ENCODE measurements at regions not wholly inside any gene's neighbourhood (a gene's known extent, or its start where the extent isn't known, plus 50 kb on each side); places are given as distances from the start of the nearest gene placed in this dataset.

DNA sequence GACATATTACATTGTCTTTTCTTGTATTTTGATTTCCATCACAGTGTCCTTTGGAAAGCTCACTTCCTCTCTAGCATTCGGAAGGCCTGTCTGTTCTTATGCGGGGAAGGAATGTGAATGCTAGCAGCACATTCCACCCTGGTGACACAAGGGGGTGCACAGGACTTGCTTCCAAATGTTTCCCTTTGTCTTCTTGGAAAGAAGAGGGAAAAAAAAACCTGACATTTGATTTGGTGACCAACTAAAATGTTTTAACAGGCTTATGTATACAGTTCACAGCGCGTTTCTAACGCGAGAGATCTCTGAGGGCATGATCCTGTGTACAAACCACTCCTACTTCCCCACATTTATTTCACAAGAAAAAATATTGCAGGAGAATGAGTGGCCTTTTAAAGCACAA, 107.6 kb upstream of the FXR1 start:
- ATAC-seq (no peak), DNase-seq (no peak)
- peaks cover 19% of the 10 kb centered on the region for H3K27me3 Mint-ChIP-seq
- peaks cover 3% of the 10 kb centered on the region for H3K4me1 Mint-ChIP-seq
- H3K4me3 Mint-ChIP-seq: no peak overlapping the region
- H3K36me3 Mint-ChIP-seq (ENCODE audit: low read depth): no peaks in the 10 kb centered on the region
- H3K27ac Mint-ChIP-seq: no peak overlapping the region
- no peaks in the 10 kb centered on the region for H3K9me3 ChIP-seq (ENCODE audit: control insufficient read depth, low read length, poor library complexity, severe bottlenecking)

DNA sequence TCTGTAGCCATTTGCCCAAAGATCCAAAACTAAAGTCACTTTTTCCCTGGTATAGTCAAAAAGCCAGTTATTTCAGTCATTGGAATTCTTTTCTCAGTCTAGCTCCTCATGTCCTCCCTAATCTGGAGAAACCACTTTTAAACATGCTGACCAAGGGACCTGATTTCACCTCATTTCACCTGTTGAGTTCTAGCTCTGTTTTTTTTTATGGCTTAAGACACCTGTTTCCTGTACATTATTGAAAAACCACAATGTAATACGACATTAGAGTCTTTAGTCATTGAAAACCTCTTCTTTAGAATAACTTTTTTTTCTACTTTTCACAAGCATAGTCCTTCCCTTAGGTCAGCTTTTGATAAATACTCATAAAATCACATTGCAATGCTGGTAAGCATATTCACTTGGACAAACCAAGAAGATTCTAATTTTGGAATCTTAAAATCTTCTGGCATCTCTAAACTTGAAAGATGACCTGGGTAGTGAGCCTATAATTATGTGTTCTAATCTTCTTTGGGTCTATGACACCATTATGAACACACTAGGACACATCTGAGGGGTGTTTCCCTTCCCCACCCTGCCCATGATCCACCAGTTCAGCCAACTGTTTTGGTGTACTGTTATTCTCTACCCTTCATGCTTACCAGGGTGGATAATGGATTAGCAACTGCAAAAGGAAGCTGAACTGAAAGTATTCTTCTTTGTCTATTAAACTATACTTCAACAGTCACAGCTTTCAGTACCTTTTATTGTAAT, 103.5 kb upstream of the FXR1 start:
- H3K36me3 Mint-ChIP-seq (ENCODE audit: low read depth): no peaks in the 10 kb centered on the region
- H3K27ac Mint-ChIP-seq: no peak overlapping the region
- ATAC-seq (no peak), DNase-seq (no peak)
- H3K27me3 Mint-ChIP-seq: peaks cover 18% of the 10 kb centered on the region
- H3K4me1 Mint-ChIP-seq: no peaks in the 10 kb centered on the region
- no peaks in the 10 kb centered on the region for H3K9me3 ChIP-seq (ENCODE audit: control insufficient read depth, low read length, poor library complexity, severe bottlenecking)
- H3K4me3 Mint-ChIP-seq: no peak overlapping the region

DNA sequence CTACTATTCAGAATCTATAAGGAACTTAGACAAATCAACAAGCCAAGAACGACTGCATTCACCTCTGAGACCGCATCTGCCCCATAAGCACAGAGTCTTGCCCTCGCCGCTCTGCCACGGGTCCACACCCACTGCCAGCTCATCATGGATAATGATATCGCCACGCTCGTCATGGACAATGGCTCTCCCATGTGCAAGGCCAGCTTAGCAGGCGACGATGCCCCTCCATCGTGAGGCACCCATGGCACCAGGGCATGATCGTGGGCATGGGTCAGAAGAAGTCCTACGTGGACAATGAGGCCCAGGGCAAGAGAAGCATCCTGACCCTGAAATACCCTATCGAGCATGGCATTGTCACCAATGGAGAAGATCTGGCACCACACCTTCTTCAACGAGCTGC, 92.1 kb upstream of the FXR1 start:
- no peak overlapping the region for H3K27ac Mint-ChIP-seq
- H3K9me3 ChIP-seq (ENCODE audit: control insufficient read depth, low read length, poor library complexity, severe bottlenecking): no peaks in the 10 kb centered on the region
- no peak overlapping the region for H3K4me3 Mint-ChIP-seq
- H3K27me3 Mint-ChIP-seq: peaks cover 17% of the 10 kb centered on the region
- no peaks in the 10 kb centered on the region for H3K36me3 Mint-ChIP-seq (ENCODE audit: low read depth)
- ATAC-seq (no peak), DNase-seq (peak in 1 of 3 donors; percentile 9)
- H3K4me1 Mint-ChIP-seq: no peaks in the 10 kb centered on the region

DNA sequence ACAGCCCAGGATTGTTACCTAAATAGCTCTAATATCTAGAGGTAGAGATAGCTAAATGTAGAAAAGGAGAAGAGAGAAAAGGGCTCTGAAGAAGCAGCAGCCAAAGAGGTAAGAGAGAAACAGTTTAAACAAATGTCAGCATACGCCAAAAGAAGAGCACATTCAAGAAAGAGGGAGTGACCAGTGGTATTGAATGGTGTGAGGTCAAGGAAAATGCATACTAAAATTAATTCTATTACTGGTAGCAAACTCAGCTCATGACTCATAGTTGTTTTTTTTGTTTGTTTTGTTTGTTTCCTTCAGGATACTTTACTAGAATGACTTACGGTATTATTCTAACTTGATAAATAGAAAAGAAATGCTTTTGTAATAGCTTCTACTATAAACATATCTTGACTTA, 86.5 kb upstream of the FXR1 start:
- DNase-seq (no peak), ATAC-seq (no peak)
- H3K9me3 ChIP-seq (ENCODE audit: control insufficient read depth, low read length, poor library complexity, severe bottlenecking): no peaks in the 10 kb centered on the region
- Mint-ChIP-seq H3K4me3 (no peak overlapping the region), H3K36me3 (ENCODE audit: low read depth) (no peaks in the 10 kb centered on the region), H3K27ac (no peak overlapping the region), H3K4me1 (no peaks in the 10 kb centered on the region), H3K27me3 (peaks cover 5% of the 10 kb centered on the region)

DNA sequence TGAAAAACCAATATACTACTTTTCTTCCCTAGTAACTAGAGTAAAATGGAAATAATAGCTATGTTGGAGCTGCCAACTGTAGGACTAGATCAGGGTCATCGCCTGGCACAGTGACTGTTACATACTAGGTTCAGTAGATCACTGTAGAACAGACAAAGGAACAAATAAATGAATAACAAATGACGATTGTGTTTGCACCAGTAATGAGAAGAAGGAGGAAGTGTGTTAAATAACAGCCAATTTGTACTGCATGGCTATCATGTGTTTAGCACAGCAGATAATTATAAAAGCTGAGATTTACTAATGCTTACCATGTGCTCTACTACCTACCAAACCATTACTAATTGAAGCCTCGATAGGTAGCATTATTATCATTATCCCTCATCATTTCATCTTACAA, 85.3 kb upstream of the FXR1 start:
- Mint-ChIP-seq H3K36me3 (ENCODE audit: low read depth) (no peaks in the 10 kb centered on the region), H3K4me1 (no peaks in the 10 kb centered on the region), H3K4me3 (no peak overlapping the region), H3K27me3 (peaks cover 6% of the 10 kb centered on the region), H3K27ac (no peak overlapping the region)
- ATAC-seq (no peak), DNase-seq (no peak)
- H3K9me3 ChIP-seq (ENCODE audit: control insufficient read depth, low read length, poor library complexity, severe bottlenecking): no peaks in the 10 kb centered on the region

DNA sequence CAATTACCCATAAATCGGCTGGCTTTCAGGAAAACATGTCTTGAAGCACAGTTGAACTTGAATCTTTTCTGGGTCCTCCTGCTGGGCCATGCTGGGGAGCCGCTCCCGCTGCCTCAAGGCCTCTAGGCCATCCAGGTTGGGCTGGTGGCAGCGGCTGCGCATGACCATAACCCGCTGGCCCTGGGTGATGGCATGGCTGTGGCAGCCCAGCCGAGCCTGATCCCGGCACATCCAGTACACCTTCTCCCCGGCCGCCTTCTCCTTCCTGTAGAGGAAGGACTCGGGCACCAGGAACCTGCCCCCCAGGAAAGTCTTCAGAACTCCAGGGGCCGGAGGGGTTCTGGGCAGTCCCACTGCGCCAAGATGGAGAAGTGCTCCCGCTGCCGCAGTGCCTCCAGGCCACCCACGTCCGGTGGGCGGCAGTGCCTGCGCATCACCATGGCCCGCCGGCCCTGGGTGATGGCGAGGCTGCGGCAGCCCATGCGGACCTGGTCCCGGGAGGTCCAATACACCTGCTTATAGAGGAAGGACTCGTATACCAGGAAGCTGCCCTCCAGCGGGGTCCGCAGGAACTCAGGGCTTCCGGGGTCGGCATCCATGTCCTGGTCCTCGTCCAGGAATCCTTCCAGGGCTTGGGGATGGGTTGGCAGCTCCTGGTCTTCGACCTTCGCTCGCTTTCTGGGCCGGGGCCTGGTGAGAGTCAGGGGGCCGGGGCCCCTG, 84.3 kb upstream of the FXR1 start:
- Mint-ChIP-seq H3K4me3 (no peak overlapping the region), H3K27ac (no peak overlapping the region), H3K36me3 (ENCODE audit: low read depth) (no peaks in the 10 kb centered on the region), H3K27me3 (peaks cover 14% of the 10 kb centered on the region), H3K4me1 (no peaks in the 10 kb centered on the region)
- no peaks in the 10 kb centered on the region for H3K9me3 ChIP-seq (ENCODE audit: control insufficient read depth, low read length, poor library complexity, severe bottlenecking)
- ATAC-seq (no peak), DNase-seq (no peak)

DNA sequence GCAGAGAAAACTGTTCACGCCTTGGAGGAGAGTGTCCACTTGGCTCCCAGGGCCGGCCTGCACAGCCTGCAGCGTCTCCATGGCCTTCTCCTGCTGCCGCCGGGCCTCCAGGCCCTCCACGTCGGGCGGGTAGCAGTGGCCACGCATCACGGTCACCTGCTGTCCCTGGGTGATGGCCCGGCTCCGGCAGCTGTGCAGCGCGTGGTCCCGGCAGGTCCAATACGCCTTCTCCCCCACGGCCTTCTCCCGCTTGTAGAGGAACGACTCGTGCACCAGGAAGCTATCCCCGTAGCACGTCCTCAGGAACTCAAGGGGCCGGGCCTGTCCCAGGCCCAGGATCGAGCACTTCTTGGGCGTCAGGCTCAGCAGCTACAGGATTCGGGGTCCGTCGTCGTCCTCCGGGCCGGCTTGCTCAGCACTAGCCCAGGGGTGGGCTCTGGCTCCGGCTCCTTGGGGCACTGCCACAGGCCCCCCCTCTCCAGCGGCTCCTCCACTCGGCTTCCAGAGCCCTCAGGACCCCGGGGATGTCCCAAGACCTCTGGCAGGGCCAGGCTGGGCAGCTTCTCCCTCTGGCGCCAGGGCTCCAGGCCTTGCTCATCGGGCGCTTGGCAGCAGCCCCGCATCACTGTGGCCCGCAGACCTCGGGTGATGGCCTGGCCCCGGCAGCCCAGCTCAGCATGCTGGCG, 83.6 kb upstream of the FXR1 start:
- Mint-ChIP-seq H3K4me1 (no peaks in the 10 kb centered on the region), H3K36me3 (ENCODE audit: low read depth) (no peaks in the 10 kb centered on the region), H3K27ac (no peak overlapping the region), H3K4me3 (no peak overlapping the region), H3K27me3 (peaks cover 14% of the 10 kb centered on the region)
- DNase-seq (no peak), ATAC-seq (no peak)
- H3K9me3 ChIP-seq (ENCODE audit: control insufficient read depth, low read length, poor library complexity, severe bottlenecking): no peaks in the 10 kb centered on the region

DNA sequence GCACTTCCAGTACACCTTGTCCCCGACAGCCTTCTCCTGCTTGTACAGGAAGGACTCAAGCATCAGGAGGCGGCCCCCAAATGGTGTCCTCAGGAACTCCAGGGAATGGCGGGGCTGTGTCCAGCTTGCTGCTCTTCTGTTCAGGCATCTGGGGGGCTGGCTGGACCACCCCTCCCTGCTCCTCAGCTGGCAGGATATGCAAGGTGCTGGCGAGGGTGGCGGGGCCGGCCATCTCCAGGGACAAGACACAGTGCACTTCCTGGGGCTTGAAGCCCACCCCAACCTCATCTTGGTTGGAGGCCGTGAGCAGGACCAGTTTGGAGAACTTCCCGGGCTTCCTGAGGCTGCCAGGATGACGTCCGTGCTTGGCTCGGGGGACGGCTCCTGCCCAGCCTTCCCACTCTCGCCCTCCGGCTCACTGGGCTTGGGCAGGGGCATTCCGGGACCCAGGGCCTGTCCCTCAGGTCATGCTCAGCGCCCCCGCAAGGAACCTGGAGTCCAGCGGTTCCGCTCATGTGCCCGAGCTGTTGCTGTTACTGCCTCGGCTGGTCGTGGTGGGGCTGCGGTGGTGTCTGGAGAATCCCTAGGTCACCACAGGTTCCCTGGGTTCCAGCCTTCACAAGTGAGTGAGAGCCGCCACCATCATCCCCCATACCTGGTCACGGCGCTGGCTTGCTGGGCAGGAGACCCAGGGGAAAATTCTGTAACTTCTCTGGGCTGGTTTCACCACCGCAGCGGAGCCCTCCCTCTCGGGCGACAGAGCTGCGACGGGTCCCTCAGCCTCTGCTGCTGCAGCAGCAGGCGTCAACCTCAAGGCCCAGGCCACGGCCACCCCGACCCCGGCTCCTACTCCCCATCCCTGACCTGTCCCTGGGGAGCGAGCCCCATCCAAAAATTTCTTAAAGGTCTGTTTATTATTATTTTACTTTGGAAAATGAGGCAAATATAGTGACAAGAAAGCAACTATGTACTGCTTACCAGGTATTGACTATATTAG, 82.8 kb upstream of the FXR1 start:
- Mint-ChIP-seq H3K27me3 (peaks cover 14% of the 10 kb centered on the region), H3K27ac (no peak overlapping the region), H3K4me1 (no peaks in the 10 kb centered on the region), H3K4me3 (no peak overlapping the region), H3K36me3 (ENCODE audit: low read depth) (no peaks in the 10 kb centered on the region)
- DNase-seq (no peak), ATAC-seq (no peak)
- H3K9me3 ChIP-seq (ENCODE audit: control insufficient read depth, low read length, poor library complexity, severe bottlenecking): no peaks in the 10 kb centered on the region

DNA sequence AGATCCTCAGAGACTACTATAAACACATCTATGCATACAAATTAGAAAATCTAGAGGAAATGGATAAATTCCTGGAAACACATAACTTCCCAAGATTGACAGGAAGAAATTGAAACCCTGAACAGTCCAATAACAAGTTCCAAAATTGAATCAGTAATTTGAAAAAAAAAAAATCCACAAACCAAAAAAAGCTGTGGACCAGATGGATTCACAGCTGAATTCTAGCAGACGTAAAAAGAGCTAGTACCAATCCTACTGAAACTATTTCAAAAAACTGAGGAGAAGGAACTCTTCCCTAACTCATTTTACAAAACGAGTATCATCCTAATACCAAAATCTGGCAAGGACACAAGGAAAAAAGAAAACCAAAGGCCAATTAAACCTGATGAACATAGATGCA, 77.0 kb upstream of the FXR1 start:
- H3K27me3 Mint-ChIP-seq: peaks cover 14% of the 10 kb centered on the region
- H3K4me1 Mint-ChIP-seq: no peaks in the 10 kb centered on the region
- no peak overlapping the region for H3K4me3 Mint-ChIP-seq
- H3K27ac Mint-ChIP-seq: no peak overlapping the region
- ATAC-seq: no peak
- no peaks in the 10 kb centered on the region for H3K9me3 ChIP-seq (ENCODE audit: control insufficient read depth, low read length, poor library complexity, severe bottlenecking)
- DNase-seq: no peak
- no peaks in the 10 kb centered on the region for H3K36me3 Mint-ChIP-seq (ENCODE audit: low read depth)

DNA sequence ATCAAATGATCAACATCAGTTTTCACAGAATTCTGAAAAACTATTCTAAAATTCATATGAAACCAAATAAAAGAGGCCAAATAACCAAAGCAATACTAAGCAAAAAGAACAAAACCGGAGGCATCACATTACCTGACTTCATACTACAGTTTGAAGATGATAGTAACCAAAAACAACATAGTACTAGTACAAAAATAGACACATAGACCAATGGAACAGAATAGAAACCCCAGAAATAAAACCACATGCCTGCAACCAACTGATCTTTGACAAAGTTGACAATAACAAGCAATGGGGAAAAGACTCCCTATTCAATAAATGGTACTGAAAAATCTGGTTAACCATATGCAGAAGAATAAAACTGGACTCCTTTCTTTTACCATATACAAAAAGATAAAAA, 75.7 kb upstream of the FXR1 start:
- Mint-ChIP-seq H3K4me1 (no peaks in the 10 kb centered on the region), H3K27ac (no peak overlapping the region), H3K4me3 (no peak overlapping the region), H3K27me3 (peaks cover 12% of the 10 kb centered on the region), H3K36me3 (ENCODE audit: low read depth) (no peaks in the 10 kb centered on the region)
- ATAC-seq (no peak), DNase-seq (no peak)
- no peaks in the 10 kb centered on the region for H3K9me3 ChIP-seq (ENCODE audit: control insufficient read depth, low read length, poor library complexity, severe bottlenecking)

DNA sequence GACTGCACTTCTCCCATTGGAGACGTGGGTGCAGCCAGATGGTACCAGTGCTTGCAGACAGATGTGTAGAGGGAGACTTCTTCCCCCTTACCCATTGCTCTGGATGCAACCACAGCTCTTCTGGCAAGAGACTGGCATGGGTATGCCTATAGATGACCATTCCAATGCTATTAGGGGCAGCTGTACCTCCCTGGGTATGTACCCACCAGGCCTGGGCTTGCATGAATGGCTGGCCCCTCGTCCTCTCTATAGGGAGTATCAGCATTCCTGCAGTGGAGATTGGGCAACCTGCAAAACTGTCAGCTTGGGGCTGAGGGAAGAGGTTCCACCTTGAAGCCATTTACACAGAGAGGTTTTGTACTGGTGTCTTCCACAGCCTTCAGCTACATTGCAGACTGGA, 57.6 kb upstream of the FXR1 start:
- H3K36me3 Mint-ChIP-seq (ENCODE audit: low read depth): no peaks in the 10 kb centered on the region
- peaks cover 18% of the 10 kb centered on the region for H3K27me3 Mint-ChIP-seq
- H3K4me1 Mint-ChIP-seq: no peaks in the 10 kb centered on the region
- no peak overlapping the region for H3K4me3 Mint-ChIP-seq
- no peaks in the 10 kb centered on the region for H3K9me3 ChIP-seq (ENCODE audit: control insufficient read depth, low read length, poor library complexity, severe bottlenecking)
- no peak for ATAC-seq
- DNase-seq: no peak
- no peak overlapping the region for H3K27ac Mint-ChIP-seq

DNA sequence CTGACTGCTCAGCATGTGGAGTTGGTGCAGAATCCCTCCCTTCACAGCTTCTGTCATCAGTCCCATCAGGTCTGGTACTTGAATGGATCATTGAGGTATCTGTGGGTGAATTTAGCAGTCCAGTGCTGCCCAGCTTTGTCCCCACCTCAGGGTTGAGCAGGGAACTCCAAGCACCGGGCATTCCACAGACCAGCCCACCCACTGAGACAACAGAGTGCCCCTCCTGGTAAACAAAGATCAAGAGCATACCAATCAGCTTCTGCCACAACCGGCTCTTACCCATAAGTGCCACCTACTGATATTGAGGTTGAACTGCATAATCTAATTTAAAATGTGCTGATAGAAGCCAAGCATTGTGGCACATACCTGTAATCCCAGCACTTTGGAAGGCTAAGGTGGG, 57.1 kb upstream of the FXR1 start:
- Mint-ChIP-seq H3K4me3 (no peak overlapping the region), H3K27me3 (peaks cover 13% of the 10 kb centered on the region), H3K36me3 (ENCODE audit: low read depth) (no peaks in the 10 kb centered on the region), H3K27ac (no peak overlapping the region), H3K4me1 (no peaks in the 10 kb centered on the region)
- no peak for DNase-seq
- ATAC-seq: no peak
- no peaks in the 10 kb centered on the region for H3K9me3 ChIP-seq (ENCODE audit: control insufficient read depth, low read length, poor library complexity, severe bottlenecking)

DNA sequence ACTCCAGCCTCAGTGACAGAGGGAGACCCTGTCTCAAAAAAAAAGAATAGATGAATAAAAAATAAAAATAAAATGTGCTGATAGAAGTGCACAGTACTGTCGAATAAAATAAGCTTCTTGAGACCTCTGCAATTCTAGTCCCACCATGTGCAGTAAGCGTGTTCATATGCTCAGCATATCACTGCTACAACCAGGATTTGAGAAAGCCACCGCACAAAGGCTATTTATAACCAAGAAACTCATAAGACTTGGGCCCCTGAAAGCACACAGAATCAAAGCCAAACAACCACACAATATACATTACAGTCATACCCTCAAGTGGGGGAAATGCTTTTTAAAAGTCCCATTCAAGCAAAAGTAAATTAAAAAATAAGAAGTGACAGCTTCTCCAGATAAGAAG, 56.5 kb upstream of the FXR1 start:
- Mint-ChIP-seq H3K4me3 (no peak overlapping the region), H3K36me3 (ENCODE audit: low read depth) (no peaks in the 10 kb centered on the region), H3K27me3 (peaks cover 11% of the 10 kb centered on the region), H3K27ac (no peak overlapping the region), H3K4me1 (no peaks in the 10 kb centered on the region)
- ATAC-seq: no peak
- DNase-seq: no peak
- no peaks in the 10 kb centered on the region for H3K9me3 ChIP-seq (ENCODE audit: control insufficient read depth, low read length, poor library complexity, severe bottlenecking)

Data from T-helper 17 cell (primary cell).